Stomach (tissue), 4 donors: ENCODE measurements at regions not wholly inside any gene's neighbourhood (a gene's known extent, or its start where the extent isn't known, plus 50 kb on each side); places are given as distances from the start of the nearest gene placed in this dataset.

Experiments
- POLR2AphosphoS5 ChIP-seq, 3 donors: sonication (generic); formaldehyde crosslinking; IDR thresholded peaks; one replicate each; pipeline ENCODE4 v1.6.1; 2016; ENCODE audit warnings: antibody characterized with exemption in 3 of 3
- TF ChIP-seq, protein P1 (sequence below), 7 experiments: fragments of 450-650 bp in 4 of 7; fragments of 200-600 bp in 3 of 7; sonication (generic) in 3 of 7; IDR thresholded peaks; one replicate each; pipeline ENCODE4 v1.5.1; 2016 to 2019; ENCODE audit warnings: antibody characterized with exemption in 7 of 7, control low read depth in 2 of 7, mild to moderate bottlenecking in 1 of 7

DNA sequence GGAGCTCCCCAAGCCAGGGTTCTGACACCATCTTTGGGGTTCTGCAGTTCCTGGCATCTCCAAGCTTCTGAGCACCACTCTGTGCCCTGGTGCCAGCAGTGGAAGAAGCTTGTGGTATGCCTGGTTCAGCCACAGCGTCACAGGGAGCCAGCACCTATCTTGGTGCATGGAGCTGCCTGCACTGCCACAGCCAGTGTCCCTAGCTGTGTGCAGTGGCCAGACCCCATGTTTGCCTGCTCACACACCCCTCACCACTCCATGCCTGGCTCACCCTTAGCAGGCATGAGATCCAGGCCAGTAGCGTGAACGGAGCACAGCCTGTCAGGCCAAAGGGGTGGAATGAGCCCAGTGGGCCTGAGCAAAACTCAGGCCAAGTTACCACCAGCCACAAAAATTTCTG lies 290.2 kb upstream of the LRATD1 start:
- TF ChIP-seq, protein P1, sequence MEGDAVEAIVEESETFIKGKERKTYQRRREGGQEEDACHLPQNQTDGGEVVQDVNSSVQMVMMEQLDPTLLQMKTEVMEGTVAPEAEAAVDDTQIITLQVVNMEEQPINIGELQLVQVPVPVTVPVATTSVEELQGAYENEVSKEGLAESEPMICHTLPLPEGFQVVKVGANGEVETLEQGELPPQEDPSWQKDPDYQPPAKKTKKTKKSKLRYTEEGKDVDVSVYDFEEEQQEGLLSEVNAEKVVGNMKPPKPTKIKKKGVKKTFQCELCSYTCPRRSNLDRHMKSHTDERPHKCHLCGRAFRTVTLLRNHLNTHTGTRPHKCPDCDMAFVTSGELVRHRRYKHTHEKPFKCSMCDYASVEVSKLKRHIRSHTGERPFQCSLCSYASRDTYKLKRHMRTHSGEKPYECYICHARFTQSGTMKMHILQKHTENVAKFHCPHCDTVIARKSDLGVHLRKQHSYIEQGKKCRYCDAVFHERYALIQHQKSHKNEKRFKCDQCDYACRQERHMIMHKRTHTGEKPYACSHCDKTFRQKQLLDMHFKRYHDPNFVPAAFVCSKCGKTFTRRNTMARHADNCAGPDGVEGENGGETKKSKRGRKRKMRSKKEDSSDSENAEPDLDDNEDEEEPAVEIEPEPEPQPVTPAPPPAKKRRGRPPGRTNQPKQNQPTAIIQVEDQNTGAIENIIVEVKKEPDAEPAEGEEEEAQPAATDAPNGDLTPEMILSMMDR (IDR thresholded peaks at IDR 0.05) = no peak
- TF ChIP-seq POLR2AphosphoS5 (IDR thresholded peaks at IDR 0.05) = no peak
